B cell (primary cell): ENCODE measurements at regions not wholly inside any gene's neighbourhood (a gene's known extent, or its start where the extent isn't known, plus 50 kb on each side); places are given as distances from the start of the nearest gene placed in this dataset.

ENCODE experiments used
- ATAC-seq: fragments of 200-7000 bp; cut with Tn5 transposase; one replicate; pipeline ENCODE4 v1.10.0; 2021; ENCODE audit warnings: low read depth, mild to moderate bottlenecking, moderate number of reproducible peaks, moderate library complexity
- CTCF ChIA-PET: fragments of 350-600 bp; sonication (Branson Sonifier 250); formaldehyde crosslinking; loops from one replicate; lab custom pipeline; 2021; ENCODE audit warnings: antibody characterized with exemption, inconsistent platforms; lab: Charles Lee
- POLR2A ChIA-PET: fragments of 350-600 bp; sonication (Branson Sonifier 250); formaldehyde crosslinking; loops from one replicate; lab custom pipeline; 2021; ENCODE audit warnings: antibody characterized with exemption; lab: Charles Lee
- DNase-seq: peaks from one replicate; pipeline ENCODE4 v3.0.0; 2013
- H2AFZ ChIP-seq: 2 replicates; pipeline ENCODE4 v1.6.1; 2012; ENCODE audit warnings: mild to moderate bottlenecking, low read depth, low read length; ENCODE audit not compliant: insufficient read depth, poor library complexity, severe bottlenecking
- H3K27ac ChIP-seq, 2 donors: 1 replicate in 1 of 2; 2 replicates in 1 of 2; pipeline ENCODE4 v1.5.1; 2012 to 2013; ENCODE audit warnings: low read length in 2 of 2, mild to moderate bottlenecking in 2 of 2, moderate library complexity in 1 of 2
- H3K27me3 ChIP-seq, 4 experiments: fragments of 200-600 bp in 1 of 4; sonication (generic) in 1 of 4; replicated peaks in 1 of 4; 1 replicate in 2 of 4; 2 replicates in 2 of 4; pipeline versions ENCODE4 v1.6.1 to v1.7.0; 2013 to 2016; ENCODE audit warnings: low read length in 3 of 4, mild to moderate bottlenecking in 2 of 4, mixed read lengths in 1 of 4, moderate library complexity in 1 of 4; ENCODE audit not compliant: insufficient read depth in 4 of 4, control insufficient read depth in 3 of 4; ENCODE audit errors: control extremely low read depth in 1 of 4
- H3K36me3 ChIP-seq, 2 experiments: replicated peaks in 1 of 2; 1 replicate in 1 of 2; 2 replicates in 1 of 2; pipeline versions ENCODE4 v1.6.1 to v1.7.1; 2013; ENCODE audit warnings: low read length in 1 of 2; ENCODE audit not compliant: insufficient read depth in 2 of 2, control insufficient read depth in 1 of 2; ENCODE audit errors: control extremely low read depth in 1 of 2, extremely low read depth in 1 of 2
- H3K4me1 ChIP-seq, 2 donors: fragments of 200-600 bp in 1 of 2; sonication (generic) in 1 of 2; 1 replicate in 1 of 2; 2 replicates in 1 of 2; pipeline versions ENCODE4 v1.5.1 to v1.6.1; 2013 to 2017; ENCODE audit warnings: low read length in 2 of 2; ENCODE audit not compliant: control insufficient read depth in 2 of 2, insufficient read depth in 2 of 2
- H3K4me2 ChIP-seq: replicated peaks from 2 replicates; pipeline ENCODE3; 2012; ENCODE audit warnings: mild to moderate bottlenecking, low read depth, low read length; ENCODE audit not compliant: poor library complexity, severe bottlenecking
- H3K4me3 ChIP-seq, 5 experiments: fragments of 200-600 bp in 1 of 5; sonication (generic) in 1 of 5; 1 replicate in 3 of 5; 2 replicates in 2 of 5; pipeline versions ENCODE4 v1.5.1 to v1.7.0; 2011 to 2016; ENCODE audit warnings: low read length in 4 of 5, mild to moderate bottlenecking in 4 of 5, low read depth in 2 of 5, control low read depth in 1 of 5, moderate library complexity in 1 of 5; ENCODE audit not compliant: insufficient read depth in 1 of 5; ENCODE audit errors: control extremely low read depth in 1 of 5, extremely low read depth in 1 of 5
- H3K79me2 ChIP-seq: fragments of 200-600 bp; sonication (generic); one replicate; pipeline ENCODE4 v1.6.0; 2016; ENCODE audit warnings: low read length; ENCODE audit not compliant: control insufficient read depth, insufficient read depth
- H3K9ac ChIP-seq: fragments of 200-600 bp; sonication (generic); 2 replicates; pipeline ENCODE4 v1.6.1; 2017; ENCODE audit warnings: mild to moderate bottlenecking, low read length, moderate library complexity
- H3K9me3 ChIP-seq, 3 donors: one replicate each; pipeline versions ENCODE4 v1.6.1 to v1.7.1; 2013; ENCODE audit warnings: low read length in 2 of 3; ENCODE audit not compliant: control insufficient read depth in 2 of 3, insufficient read depth in 1 of 3; ENCODE audit errors: control extremely low read depth in 1 of 3
- H4K20me1 ChIP-seq: 2 replicates; pipeline ENCODE4 v1.6.0; 2012; ENCODE audit warnings: mild to moderate bottlenecking, low read length; ENCODE audit not compliant: insufficient read depth, control insufficient read depth, poor library complexity, severe bottlenecking
- H3K27ac Mint-ChIP-seq: one replicate; pipeline ENCODE4 v1.8.0; 2021; ENCODE audit warnings: mixed read lengths
- H3K27me3 Mint-ChIP-seq: one replicate; pipeline ENCODE4 v1.8.0; 2021; ENCODE audit warnings: mixed read lengths
- H3K4me1 Mint-ChIP-seq: one replicate; pipeline ENCODE4 v1.8.0; 2021; ENCODE audit warnings: mixed read lengths
- H3K4me3 Mint-ChIP-seq: one replicate; pipeline ENCODE4 v1.8.0; 2021; ENCODE audit warnings: mixed read lengths
- H3K9me3 Mint-ChIP-seq: one replicate; pipeline ENCODE4 v1.8.0; 2022; ENCODE audit warnings: mixed read lengths; ENCODE audit not compliant: insufficient read depth
- EZH2 ChIP-seq: IDR thresholded peaks from 2 replicates; pipeline ENCODE4 v1.6.1; 2012; ENCODE audit warnings: borderline replicate concordance, low read depth, mild to moderate bottlenecking, moderate library complexity, low read length; ENCODE audit not compliant: insufficient read depth, poor library complexity, severe bottlenecking
- WGBS: methylation state at CpG from one replicate; pipeline ENCODE4 v1.1.5; 2013; ENCODE audit warnings: missing lambda C conversion rate; ENCODE audit not compliant: insufficient coverage; 5-methylcytosine and 5-hydroxymethylcytosine counted together
- intact Hi-C: fragments of 100-400 bp; cut with micrococcal nuclease; formaldehyde crosslinking; loops from one replicate; pipeline ENCODE4 v1.10.0; 2022
- TF ChIP-seq, protein P1 (sequence below): fragments of 200-600 bp; IDR thresholded peaks from one replicate; pipeline ENCODE4 v1.8.0; 2022; ENCODE audit warnings: antibody characterized with exemption, mild to moderate bottlenecking

DNA sequence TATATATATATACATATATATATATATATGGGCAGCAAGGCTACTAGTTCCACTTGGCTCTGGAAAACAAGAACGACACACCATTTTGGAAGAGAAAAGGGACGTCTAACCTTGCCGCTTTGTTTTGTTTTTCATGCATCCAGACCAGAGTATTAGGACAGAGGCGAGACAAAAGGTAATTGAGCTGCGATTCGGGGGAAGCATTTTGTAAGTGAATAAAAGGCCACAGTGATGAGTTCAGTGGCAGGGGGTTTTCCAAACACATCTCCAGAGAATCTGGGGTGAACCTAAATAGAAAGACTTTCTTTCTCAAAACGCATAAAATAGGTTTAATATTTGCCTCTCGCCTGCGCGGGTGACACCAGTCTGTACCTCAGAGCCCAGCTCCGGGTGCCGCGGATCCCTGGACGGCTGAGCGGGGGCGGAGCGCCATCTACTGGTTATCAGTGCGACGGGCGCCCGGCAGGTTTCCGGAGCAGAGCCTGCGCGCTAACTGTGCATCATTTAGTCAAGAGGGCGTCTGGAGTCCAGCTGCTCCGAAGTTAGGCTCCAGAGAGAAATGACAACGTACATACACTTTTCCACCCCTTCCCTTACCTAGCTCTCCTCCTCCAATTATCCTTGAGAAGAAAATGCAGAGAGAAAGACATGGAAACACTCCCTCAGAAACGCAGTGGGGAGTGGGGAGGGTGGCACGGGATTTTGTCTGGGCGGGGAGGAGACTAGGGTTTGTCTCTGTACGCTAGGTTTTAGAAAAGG, 262.3 kb downstream of the TBC1D4 start:
- H3K36me3 ChIP-seq = no peaks in the 10 kb centered on the region
- 12% methylated on average over 24 of the region's 31 CpGs for WGBS
- H3K9me3 ChIP-seq = peaks cover 0 to 5% (median 0%) of the 10 kb centered on the region in 3 donors
- ChIA-PET POLR2A (no interaction called here), CTCF (interaction anchor here (0.6 to 1.6 kb wide), 13 partner anchors 10 to 1509 kb away, joined by 3 to 10 read pairs (median 4); no protein-coding TSS in a partner anchor)
- H3K9ac ChIP-seq = no peak overlapping the region
- no peak overlapping the region for H3K4me3 ChIP-seq
- H3K79me2 ChIP-seq = no peaks in the 10 kb centered on the region
- intact Hi-C loops = loop anchor here (1.0 kb wide), 1 partner anchor 1465 kb away; no protein-coding TSS in a partner anchor
- H3K4me1 Mint-ChIP-seq = peaks cover 6% of the 10 kb centered on the region
- DNase-seq (peak; percentile 71), ATAC-seq (peak; percentile 76)
- H2AFZ ChIP-seq = peak overlapping the region; percentile 62
- peak overlapping the region; percentile 34 for H3K4me2 ChIP-seq
- H4K20me1 ChIP-seq = no peaks in the 10 kb centered on the region
- peaks cover 38% of the 10 kb centered on the region for H3K27me3 Mint-ChIP-seq
- TF ChIP-seq EZH2 = no peak
- TF ChIP-seq, protein P1, sequence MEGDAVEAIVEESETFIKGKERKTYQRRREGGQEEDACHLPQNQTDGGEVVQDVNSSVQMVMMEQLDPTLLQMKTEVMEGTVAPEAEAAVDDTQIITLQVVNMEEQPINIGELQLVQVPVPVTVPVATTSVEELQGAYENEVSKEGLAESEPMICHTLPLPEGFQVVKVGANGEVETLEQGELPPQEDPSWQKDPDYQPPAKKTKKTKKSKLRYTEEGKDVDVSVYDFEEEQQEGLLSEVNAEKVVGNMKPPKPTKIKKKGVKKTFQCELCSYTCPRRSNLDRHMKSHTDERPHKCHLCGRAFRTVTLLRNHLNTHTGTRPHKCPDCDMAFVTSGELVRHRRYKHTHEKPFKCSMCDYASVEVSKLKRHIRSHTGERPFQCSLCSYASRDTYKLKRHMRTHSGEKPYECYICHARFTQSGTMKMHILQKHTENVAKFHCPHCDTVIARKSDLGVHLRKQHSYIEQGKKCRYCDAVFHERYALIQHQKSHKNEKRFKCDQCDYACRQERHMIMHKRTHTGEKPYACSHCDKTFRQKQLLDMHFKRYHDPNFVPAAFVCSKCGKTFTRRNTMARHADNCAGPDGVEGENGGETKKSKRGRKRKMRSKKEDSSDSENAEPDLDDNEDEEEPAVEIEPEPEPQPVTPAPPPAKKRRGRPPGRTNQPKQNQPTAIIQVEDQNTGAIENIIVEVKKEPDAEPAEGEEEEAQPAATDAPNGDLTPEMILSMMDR = peak; percentile 96
- H3K27ac Mint-ChIP-seq = no peak overlapping the region
- peaks cover 0 to 9% (median 5%) of the 10 kb centered on the region in 4 experiments for H3K27me3 ChIP-seq
- no peaks in the 10 kb centered on the region for H3K9me3 Mint-ChIP-seq
- no peak overlapping the region for H3K27ac ChIP-seq
- peaks cover 0 to 5% of the 10 kb centered on the region in 2 donors for H3K4me1 ChIP-seq
- peak overlapping the region; percentile 18 for H3K4me3 Mint-ChIP-seq

DNA sequence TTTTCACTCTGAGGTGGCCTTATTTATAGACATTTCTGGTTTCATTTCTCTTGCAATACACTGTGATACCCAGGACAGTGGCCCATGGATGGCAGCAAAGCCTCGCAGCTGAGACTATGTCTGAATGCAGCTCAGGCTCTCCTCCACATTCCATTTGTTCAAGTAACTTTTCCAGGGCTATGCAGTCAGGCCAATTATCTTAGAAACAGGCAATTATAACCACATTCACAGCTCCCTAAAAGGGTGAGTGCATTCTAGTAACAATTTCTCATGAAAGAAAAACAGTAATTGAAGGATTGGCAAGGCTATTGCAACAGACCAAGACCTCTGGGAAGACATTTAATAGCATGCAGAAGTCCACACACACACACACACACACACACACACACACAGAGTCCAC, 264.0 kb downstream of the TBC1D4 start:
- CTCF ChIA-PET = interaction anchor here (0.6 to 1.5 kb wide), 2 partner anchors 1382 to 1463 kb away, joined by 3 to 4 read pairs; no protein-coding TSS in a partner anchor
- intact Hi-C loops = no loop called here
- no peak for DNase-seq
- no peaks in the 10 kb centered on the region for H4K20me1 ChIP-seq
- H3K36me3 ChIP-seq = no peaks in the 10 kb centered on the region
- H3K27me3 Mint-ChIP-seq = peaks cover 38% of the 10 kb centered on the region
- H3K4me2 ChIP-seq = no peak overlapping the region
- H2AFZ ChIP-seq = no peak overlapping the region
- peaks cover 0 to 5% of the 10 kb centered on the region in 2 donors for H3K4me1 ChIP-seq
- H3K9me3 Mint-ChIP-seq = no peaks in the 10 kb centered on the region
- H3K4me1 Mint-ChIP-seq = peaks cover 6% of the 10 kb centered on the region
- no peak overlapping the region for H3K27ac Mint-ChIP-seq
- WGBS = 0% methylated on average over 1 of the region's 1 CpG
- no peak for TF ChIP-seq EZH2
- TF ChIP-seq, protein P1 = no peak
- peaks cover 0 to 9% (median 5%) of the 10 kb centered on the region in 4 experiments for H3K27me3 ChIP-seq
- H3K4me3 ChIP-seq = no peak overlapping the region
- no peaks in the 10 kb centered on the region for H3K79me2 ChIP-seq
- peaks cover 0 to 5% (median 0%) of the 10 kb centered on the region in 3 donors for H3K9me3 ChIP-seq
- no peak overlapping the region for H3K4me3 Mint-ChIP-seq
- POLR2A ChIA-PET = no interaction called here
- no peak overlapping the region for H3K27ac ChIP-seq
- no peak for ATAC-seq
- no peak overlapping the region for H3K9ac ChIP-seq
